Trophoblast cell (in vitro differentiated cells and primary cell): ENCODE measurements at regions not wholly inside any gene's neighbourhood (a gene's known extent, or its start where the extent isn't known, plus 50 kb on each side); places are given as distances from the start of the nearest gene placed in this dataset.

Experiments
- DNase-seq, 2 donors: peaks; one replicate each; pipeline ENCODE4 v3.0.0-alpha.2; 2016
- H2AFZ ChIP-seq: 2 replicates; pipeline ENCODE4 v1.6.1; 2013; ENCODE audit warnings: low read length, moderate library complexity, mild to moderate bottlenecking; ENCODE audit not compliant: insufficient read depth, poor library complexity
- H2AK5ac ChIP-seq: 2 replicates; pipeline ENCODE4 v1.6.1; 2013; ENCODE audit warnings: mild to moderate bottlenecking, low read length
- H2BK120ac ChIP-seq: 2 replicates; pipeline ENCODE4 v1.6.1; 2013; ENCODE audit warnings: low read length, mild to moderate bottlenecking, moderate library complexity; ENCODE audit not compliant: insufficient read depth, poor library complexity
- H2BK12ac ChIP-seq: 2 replicates; pipeline ENCODE4 v1.6.1; 2013; ENCODE audit warnings: mild to moderate bottlenecking, low read length, moderate library complexity
- H2BK5ac ChIP-seq: 2 replicates; pipeline ENCODE4 v1.6.1; 2013; ENCODE audit warnings: low read length, low read depth, moderate library complexity, mild to moderate bottlenecking; ENCODE audit not compliant: poor library complexity
- H3K14ac ChIP-seq: 2 replicates; pipeline ENCODE4 v1.6.1; 2013; ENCODE audit warnings: mild to moderate bottlenecking, low read length
- H3K18ac ChIP-seq: 2 replicates; pipeline ENCODE4 v1.6.1; 2013; ENCODE audit warnings: mild to moderate bottlenecking, low read length
- H3K23ac ChIP-seq: 2 replicates; pipeline ENCODE4 v1.6.1; 2013; ENCODE audit warnings: low read length
- H3K27ac ChIP-seq: 2 replicates; pipeline ENCODE4 v1.5.1; 2013; ENCODE audit warnings: low read depth, mild to moderate bottlenecking, inconsistent platforms, low read length, moderate library complexity
- H3K27me3 ChIP-seq: 2 replicates; pipeline ENCODE4 v1.6.1; 2013; ENCODE audit warnings: inconsistent platforms, mild to moderate bottlenecking, low read length, moderate library complexity; ENCODE audit not compliant: insufficient read depth
- H3K36me3 ChIP-seq, 2 experiments: 1 replicate in 1 of 2; 2 replicates in 1 of 2; pipeline ENCODE4 v1.6.1; 2013; ENCODE audit warnings: low read length in 2 of 2, mild to moderate bottlenecking in 2 of 2, moderate library complexity in 1 of 2; ENCODE audit not compliant: insufficient read depth in 2 of 2, control insufficient read depth in 1 of 2
- H3K4ac ChIP-seq: 2 replicates; pipeline ENCODE4 v1.6.1; 2013; ENCODE audit warnings: low read depth, mild to moderate bottlenecking, low read length, moderate library complexity
- H3K4me1 ChIP-seq, 2 experiments: 1 replicate in 1 of 2; 2 replicates in 1 of 2; pipeline ENCODE4 v1.6.1; 2013; ENCODE audit warnings: low read length in 2 of 2, mild to moderate bottlenecking in 2 of 2, moderate library complexity in 1 of 2; ENCODE audit not compliant: insufficient read depth in 2 of 2, control insufficient read depth in 1 of 2
- H3K4me2 ChIP-seq: 2 replicates; pipeline ENCODE4 v1.6.1; 2013; ENCODE audit warnings: inconsistent platforms, mild to moderate bottlenecking, low read length, moderate library complexity
- H3K4me3 ChIP-seq: 2 replicates; pipeline ENCODE4 v1.5.1; 2013; ENCODE audit warnings: mild to moderate bottlenecking, low read depth, low read length, inconsistent platforms
- H3K79me1 ChIP-seq: one replicate; pipeline ENCODE4 v1.6.1; 2013; ENCODE audit warnings: low read length
- H3K79me2 ChIP-seq: 2 replicates; pipeline ENCODE4 v1.6.1; 2013; ENCODE audit warnings: low read length, mild to moderate bottlenecking; ENCODE audit not compliant: control insufficient read depth, insufficient read depth, poor library complexity
- H3K9ac ChIP-seq: 2 replicates; pipeline ENCODE4 v1.6.1; 2013; ENCODE audit warnings: mild to moderate bottlenecking, low read length
- H3K9me3 ChIP-seq: 2 replicates; pipeline ENCODE4 v1.6.1; 2013; ENCODE audit warnings: low read depth, mild to moderate bottlenecking, control low read depth, inconsistent platforms, low read length; ENCODE audit not compliant: insufficient read depth
- H4K12ac ChIP-seq: 2 replicates; pipeline ENCODE4 v1.6.1; 2013; ENCODE audit warnings: low read depth, mild to moderate bottlenecking, low read length, moderate library complexity
- H4K8ac ChIP-seq: 2 replicates; pipeline ENCODE4 v1.6.1; 2013; ENCODE audit warnings: low read depth, mild to moderate bottlenecking, low read length, moderate library complexity
- H4K91ac ChIP-seq: one replicate; pipeline ENCODE4 v1.6.1; 2013; ENCODE audit warnings: low read depth, mild to moderate bottlenecking, low read length, moderate library complexity
- WGBS: extraction: QIAGEN DNeasy Blood & Tissue Kit; methylation state at CpG from one replicate; pipeline ENCODE4 v1.1.7; 2013; ENCODE audit warnings: missing lambda C conversion rate; ENCODE audit not compliant: insufficient read length, insufficient coverage; ENCODE audit errors: extremely low coverage; 5-methylcytosine and 5-hydroxymethylcytosine counted together

DNA sequence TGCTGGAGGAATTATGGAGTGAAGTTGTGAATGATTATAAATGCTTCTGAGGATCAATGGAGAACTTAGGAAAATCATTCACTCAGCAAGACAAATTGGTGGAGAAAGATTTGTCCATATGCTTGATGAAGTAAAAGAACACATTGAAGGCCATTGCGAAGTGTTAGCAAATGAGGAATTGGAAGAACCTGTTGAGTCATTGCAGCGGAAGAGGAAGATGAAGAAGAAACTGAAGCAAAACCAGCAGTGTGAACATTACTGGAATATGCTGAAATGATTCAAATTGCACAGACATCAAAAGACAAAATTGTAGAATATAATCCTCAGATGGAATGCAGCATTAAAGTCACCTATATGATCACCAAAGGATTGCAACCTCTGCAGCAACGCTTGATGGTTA, 168.1 kb downstream of the ADAMTS15 start:
- Histone ChIP-seq H3K4ac (no peak overlapping the region), H3K9me3 (peaks cover 2% of the 10 kb centered on the region), H4K8ac (no peak overlapping the region), H4K12ac (no peak overlapping the region), H2BK120ac (no peak overlapping the region), H3K27me3 (no peaks in the 10 kb centered on the region), H3K14ac (no peak overlapping the region), H3K4me3 (no peak overlapping the region), H4K91ac (no peak overlapping the region), H3K18ac (no peak overlapping the region), H3K79me1 (peaks cover 2% of the 10 kb centered on the region), H3K4me1 (peaks cover 6 to 12% of the 10 kb centered on the region in 2 experiments), H3K27ac (no peak overlapping the region), H3K4me2 (no peak overlapping the region), H2AFZ (no peak overlapping the region), H3K79me2 (no peaks in the 10 kb centered on the region), H3K36me3 (no peaks in the 10 kb centered on the region), H2AK5ac (no peak overlapping the region), H3K9ac (no peak overlapping the region), H2BK5ac (no peak overlapping the region), H3K23ac (no peak overlapping the region), H2BK12ac (no peak overlapping the region)
- WGBS: no CpG with 5 or more reads among the region's 3 CpGs
- DNase-seq: no peak

GRCh38 chr11:130617001-130617400, 168.6 kb downstream of the ADAMTS15 start:
- H2AK5ac ChIP-seq: no peak overlapping the region
- no peak overlapping the region for H3K4ac ChIP-seq
- no peak overlapping the region for H3K23ac ChIP-seq
- H3K27me3 ChIP-seq: no peaks in the 10 kb centered on the region
- no peak overlapping the region for H2AFZ ChIP-seq
- no peak overlapping the region for H3K14ac ChIP-seq
- H3K9me3 ChIP-seq: peaks cover 2% of the 10 kb centered on the region
- H3K36me3 ChIP-seq: no peaks in the 10 kb centered on the region
- no peak overlapping the region for H3K4me3 ChIP-seq
- no peaks in the 10 kb centered on the region for H3K79me2 ChIP-seq
- H2BK5ac ChIP-seq: no peak overlapping the region
- WGBS: no CpG with 5 or more reads among the region's 5 CpGs
- peaks cover 6 to 8% of the 10 kb centered on the region in 2 experiments for H3K4me1 ChIP-seq
- peaks cover 2% of the 10 kb centered on the region for H3K79me1 ChIP-seq
- H2BK12ac ChIP-seq: no peak overlapping the region
- H4K8ac ChIP-seq: no peak overlapping the region
- H3K18ac ChIP-seq: no peak overlapping the region
- no peak for DNase-seq
- H3K27ac ChIP-seq: no peak overlapping the region
- no peak overlapping the region for H3K4me2 ChIP-seq
- no peak overlapping the region for H3K9ac ChIP-seq
- no peak overlapping the region for H4K12ac ChIP-seq
- H4K91ac ChIP-seq: no peak overlapping the region
- no peak overlapping the region for H2BK120ac ChIP-seq

DNA sequence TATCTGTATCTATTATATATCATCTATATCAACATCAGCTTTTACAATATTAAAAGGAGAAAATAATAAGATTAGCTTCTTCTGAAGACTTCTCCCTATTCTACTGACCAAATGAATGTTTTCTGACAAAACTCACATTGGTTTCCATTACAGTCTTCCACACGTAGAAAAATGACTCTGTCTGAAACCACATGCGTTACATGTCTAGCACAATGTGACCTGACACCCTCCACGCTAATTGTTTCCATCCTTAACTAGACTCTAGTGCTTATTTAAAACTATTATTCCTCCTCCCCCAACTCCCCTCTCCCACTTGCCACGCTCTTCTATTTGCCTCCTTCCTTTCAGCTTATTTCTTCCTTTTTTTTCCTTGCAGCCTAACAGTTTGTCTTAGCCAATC, 172.1 kb downstream of the ADAMTS15 start:
- Histone ChIP-seq H3K36me3 (no peaks in the 10 kb centered on the region), H3K18ac (no peak overlapping the region)
- WGBS: 100% methylated on average over 2 of the region's 4 CpGs

DNA sequence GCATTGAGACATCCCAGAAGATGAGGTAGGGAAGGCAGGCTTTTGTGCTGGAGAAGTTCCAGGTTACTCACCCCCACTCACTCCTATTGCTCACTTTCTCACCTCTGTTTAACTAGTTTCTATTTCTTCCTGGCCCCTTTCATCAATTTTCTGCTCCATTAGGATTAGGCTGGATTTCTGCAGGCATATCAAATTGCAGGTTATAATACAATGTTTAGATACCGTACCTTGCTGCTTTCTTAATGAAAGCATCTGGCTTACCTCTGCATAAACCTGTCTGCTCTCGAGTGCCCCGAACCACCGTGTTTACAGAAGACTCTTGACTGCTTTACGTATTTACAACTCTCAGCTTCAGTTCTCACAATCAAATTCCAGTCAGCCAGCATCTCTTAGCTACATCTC, 173.7 kb downstream of the ADAMTS15 start:
- Histone ChIP-seq H2BK12ac (no peak overlapping the region), H3K27me3 (no peaks in the 10 kb centered on the region), H3K27ac (no peak overlapping the region), H3K4me2 (no peak overlapping the region), H3K79me1 (no peaks in the 10 kb centered on the region), H3K4ac (no peak overlapping the region), H2AFZ (no peak overlapping the region), H3K9me3 (peaks cover 2% of the 10 kb centered on the region), H4K91ac (no peak overlapping the region), H4K8ac (no peak overlapping the region), H2BK120ac (no peak overlapping the region), H3K4me3 (no peak overlapping the region), H3K4me1 (no peaks in the 10 kb centered on the region), H4K12ac (no peak overlapping the region), H3K23ac (no peak overlapping the region), H2BK5ac (no peak overlapping the region), H3K79me2 (no peaks in the 10 kb centered on the region), H3K18ac (no peak overlapping the region), H3K36me3 (no peaks in the 10 kb centered on the region), H3K14ac (no peak overlapping the region), H2AK5ac (no peak overlapping the region), H3K9ac (no peak overlapping the region)
- WGBS: no CpG with 5 or more reads among the region's 5 CpGs
- no peak for DNase-seq

More for the DNA sequence above, 172.1 kb downstream of the ADAMTS15 start:
- Histone ChIP-seq H2AK5ac (no peak overlapping the region), H3K9me3 (peaks cover 2% of the 10 kb centered on the region), H3K27me3 (no peaks in the 10 kb centered on the region), H3K4ac (no peak overlapping the region), H2BK5ac (no peak overlapping the region), H3K4me1 (no peaks in the 10 kb centered on the region), H3K4me3 (no peak overlapping the region), H2BK12ac (no peak overlapping the region), H3K79me2 (no peaks in the 10 kb centered on the region), H2AFZ (no peak overlapping the region), H3K27ac (no peak overlapping the region), H2BK120ac (no peak overlapping the region), H3K79me1 (no peaks in the 10 kb centered on the region), H3K23ac (no peak overlapping the region), H3K9ac (no peak overlapping the region), H3K14ac (no peak overlapping the region), H4K8ac (no peak overlapping the region), H3K4me2 (no peak overlapping the region), H4K91ac (no peak overlapping the region), H4K12ac (no peak overlapping the region)
- DNase-seq: no peak
